ENCODE measurements at regions not wholly inside any gene's neighbourhood (a gene's known extent, or its start where the extent isn't known, plus 50 kb on each side); places are given as distances from the start of the nearest gene placed in this dataset.
"Not testable (repeated sequence)": the region's sequence is repeated elsewhere in the genome, so short reads cannot be mapped to it uniquely, and the experiment has no call there.

DNA sequence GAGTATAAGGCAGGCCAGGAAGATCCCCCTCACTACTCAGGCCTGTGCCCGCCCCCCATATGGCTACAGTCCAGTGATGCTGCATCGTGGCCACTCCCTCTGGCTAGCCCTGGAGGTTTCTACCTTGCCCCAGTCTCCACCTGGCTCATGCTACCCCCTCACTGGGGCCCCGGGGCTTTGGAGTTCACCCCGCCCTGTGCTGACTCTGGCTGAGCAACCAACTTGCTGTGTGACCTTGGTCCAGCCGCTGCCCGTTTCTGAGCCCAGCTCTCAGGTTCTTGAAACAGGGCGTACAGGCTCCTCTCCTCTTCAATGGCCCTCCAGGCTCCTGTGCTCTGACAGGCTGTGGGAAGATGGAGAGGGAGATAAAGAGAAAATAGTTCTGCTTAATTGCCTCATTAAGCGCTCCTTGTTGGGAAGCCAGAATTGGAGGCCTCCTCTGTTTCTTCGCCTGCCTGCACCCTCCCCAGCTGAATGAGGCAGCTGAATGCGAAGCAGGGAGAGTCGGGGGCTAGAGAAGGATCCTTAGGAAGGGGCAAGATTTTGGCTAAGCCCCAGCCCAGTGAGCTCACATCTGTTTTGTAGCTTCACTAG lies 138.2 kb upstream of the NCOR2 start:
- no peak for DNase-seq

DNA sequence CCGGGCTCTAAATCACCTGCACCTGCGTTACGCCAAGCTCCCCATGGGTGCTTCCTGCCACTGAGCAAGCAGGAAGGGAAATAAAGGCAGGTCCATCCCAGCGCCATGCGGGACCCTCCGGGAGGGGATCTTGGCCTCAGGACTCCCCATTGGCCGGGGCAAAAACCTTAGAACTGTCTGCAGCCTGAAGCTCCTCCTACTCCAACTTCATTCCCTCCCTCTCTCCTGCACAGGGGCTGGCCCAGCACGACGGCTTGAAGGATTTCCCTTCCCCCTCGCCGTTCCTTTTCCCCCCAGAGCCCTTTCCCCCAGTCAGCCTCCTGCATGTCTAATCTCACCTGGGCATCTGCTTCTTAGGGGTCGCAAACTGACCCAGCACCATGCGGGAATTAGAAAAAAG lies 137.2 kb upstream of the NCOR2 start:
- no peak for DNase-seq

DNA sequence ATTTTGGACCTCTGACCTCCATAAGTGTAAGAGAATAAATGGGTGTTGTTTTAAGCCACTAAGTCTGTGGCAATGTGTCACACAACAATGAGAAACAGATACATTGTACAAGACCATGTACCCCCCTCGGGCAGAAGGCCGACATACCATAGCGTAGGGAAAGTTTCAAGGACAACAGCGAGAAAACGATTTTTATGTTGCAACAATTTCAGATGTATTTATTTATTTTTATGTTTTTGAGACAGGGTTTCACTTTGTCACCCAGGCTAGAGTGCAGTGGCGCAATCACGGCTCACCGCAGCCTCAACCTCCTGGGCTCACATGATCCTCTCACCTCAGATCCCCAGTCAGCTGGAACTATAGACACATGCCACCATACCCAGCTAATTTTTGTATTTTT lies 136.4 kb upstream of the NCOR2 start:
- peak; percentile 71 for DNase-seq

DNA sequence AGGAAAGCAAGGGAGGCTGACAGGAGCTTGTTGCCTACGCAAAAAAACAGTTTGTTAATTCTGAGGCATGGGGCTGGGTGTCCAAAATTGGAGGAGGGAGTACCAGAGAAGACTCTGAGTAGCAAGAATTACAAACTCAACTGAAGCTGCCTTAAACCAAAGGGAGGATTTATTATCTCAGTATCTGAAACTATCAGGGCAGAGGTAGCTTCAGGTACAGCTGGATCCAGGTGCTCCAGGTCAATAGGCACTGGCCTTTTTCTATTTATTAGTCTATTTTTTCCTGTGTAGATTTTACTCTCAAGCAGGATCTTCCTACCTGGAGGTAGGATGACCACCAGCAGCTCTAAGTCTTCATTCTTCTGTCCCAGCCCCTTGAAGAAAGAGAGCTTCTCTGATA lies 135.3 kb upstream of the NCOR2 start:
- no peak for DNase-seq

DNA sequence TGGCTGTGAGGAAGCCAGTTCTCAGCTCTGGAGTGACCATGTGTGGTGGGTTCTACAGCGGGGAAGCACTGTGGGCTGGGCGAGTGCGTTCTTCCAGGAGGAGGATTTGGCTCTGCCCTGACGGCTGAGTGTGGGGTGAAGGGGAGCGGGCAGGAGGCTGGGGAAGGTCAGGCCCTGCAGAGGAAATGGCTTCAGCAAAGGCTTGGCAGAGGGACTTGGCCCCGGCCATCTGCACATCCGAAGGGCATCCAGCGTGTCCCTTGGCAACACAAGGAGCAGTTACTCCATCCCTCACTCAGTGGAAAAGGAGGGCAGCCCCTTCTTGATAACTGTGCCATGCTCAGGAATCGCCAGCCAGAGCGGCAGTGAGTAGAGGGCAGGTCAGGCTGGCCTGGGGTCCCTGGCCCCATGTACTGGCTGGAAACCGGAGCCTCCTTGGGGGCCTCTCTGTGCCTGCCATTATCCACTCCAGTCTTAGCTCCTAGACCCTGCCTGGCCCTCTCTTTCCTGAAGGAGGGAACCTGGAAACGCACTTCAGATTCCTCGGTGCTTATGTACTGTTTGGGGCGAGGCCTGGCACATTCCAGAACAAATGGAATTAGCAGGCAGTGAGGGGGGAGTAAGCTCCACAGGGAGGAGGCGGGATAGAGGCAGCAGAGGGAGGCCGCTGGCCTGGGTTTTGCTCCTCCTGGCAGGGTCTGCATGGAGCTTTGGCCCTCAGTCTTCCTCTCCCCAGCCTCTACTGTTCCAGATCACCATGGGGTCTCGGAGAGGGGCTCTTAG lies 133.6 kb upstream of the NCOR2 start:
- DNase-seq, result no peak

DNA sequence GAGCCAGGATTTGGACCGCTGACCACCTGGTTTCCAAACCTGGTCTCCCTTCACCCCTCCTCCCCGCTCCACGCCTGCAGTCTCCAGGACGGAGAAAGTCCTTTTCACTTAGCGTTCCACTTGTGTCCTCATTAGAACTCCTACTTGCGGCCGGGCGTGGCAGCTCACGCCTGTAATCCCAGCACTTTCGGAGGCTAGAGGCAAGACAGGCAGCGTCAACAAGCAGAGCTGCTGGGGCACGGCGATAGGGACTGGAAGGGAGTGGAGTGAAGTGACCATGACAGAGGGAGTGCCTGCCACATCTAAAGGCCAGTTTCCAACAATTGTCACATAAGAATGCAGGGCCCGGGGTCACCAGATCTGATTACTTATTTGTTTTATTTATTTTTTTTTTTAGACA lies 132.5 kb upstream of the NCOR2 start:
- DNase-seq, result no peak

DNA sequence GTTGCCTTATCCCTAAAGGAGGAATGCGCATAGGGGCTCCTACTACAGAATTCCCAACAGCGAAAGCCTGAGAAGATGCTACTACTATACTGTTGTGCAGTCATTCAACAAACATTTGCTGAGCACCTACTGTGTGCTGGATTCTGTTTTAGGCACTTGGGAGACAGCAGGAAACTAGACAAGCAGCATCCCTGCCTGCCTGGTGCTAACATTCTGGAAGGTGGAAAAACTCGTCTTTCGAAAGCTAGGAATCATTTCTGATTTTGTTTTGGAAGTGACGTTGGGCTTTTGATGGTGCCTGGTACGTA lies 131.5 kb upstream of the NCOR2 start:
- no peak for DNase-seq

DNA sequence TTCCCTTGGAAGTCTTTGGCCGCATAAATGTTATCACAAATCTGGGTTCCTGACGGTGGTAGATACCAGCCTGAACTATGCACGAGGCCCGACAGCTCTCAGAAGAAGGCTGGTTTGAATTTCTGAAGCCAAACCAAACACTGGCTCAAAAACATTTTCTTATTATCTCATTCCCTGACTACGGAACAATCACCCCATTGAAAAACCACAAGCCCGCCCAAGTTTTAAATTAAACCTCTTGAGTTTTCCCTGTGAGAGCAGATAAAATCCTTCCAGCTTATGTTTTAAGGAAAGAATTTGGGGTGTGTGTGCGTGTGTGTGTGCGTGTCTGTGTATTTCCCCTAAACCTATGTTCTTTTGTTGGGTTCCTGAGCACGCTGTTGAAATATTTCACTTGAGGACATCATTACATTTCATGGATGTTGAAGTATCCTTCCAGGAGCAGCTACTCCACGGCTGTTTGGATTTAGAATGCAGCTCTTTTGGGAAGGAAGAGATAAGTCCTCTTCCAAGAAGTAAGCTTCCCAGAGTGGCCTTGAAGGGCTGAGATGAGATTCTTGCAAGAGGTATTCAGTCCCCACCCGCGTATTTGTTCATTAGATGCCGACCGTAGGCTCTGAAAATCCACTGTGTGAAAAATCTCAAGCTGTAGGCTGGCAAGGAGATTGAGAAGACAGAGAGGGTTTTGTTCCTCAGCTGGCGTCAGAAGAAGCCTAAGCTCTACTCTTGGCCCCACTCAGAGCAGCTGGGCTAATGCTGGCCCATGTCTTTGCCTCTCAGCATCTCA lies 131.0 kb upstream of the NCOR2 start:
- DNase-seq, result no peak

DNA sequence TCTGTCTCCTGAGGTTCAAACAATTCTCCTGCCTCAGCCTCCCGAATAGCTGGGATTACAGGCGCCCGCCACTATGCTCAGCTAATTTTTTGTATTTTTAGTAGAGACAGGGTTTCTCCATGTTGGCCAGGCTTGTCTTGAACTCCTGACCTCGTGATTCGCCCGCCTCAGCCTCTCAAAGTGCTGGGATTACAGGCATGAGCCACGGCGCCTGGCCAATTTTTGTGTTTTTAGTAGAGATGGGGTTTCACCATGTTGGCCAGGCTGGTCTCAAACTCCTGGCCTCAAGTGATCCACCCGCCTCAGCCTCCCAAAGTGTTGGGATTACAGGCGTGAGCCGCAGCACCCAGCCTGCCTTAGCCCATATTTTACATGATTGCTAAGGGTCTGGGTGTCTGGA lies 130.3 kb upstream of the NCOR2 start:
- not testable (repeated sequence) for DNase-seq

DNA sequence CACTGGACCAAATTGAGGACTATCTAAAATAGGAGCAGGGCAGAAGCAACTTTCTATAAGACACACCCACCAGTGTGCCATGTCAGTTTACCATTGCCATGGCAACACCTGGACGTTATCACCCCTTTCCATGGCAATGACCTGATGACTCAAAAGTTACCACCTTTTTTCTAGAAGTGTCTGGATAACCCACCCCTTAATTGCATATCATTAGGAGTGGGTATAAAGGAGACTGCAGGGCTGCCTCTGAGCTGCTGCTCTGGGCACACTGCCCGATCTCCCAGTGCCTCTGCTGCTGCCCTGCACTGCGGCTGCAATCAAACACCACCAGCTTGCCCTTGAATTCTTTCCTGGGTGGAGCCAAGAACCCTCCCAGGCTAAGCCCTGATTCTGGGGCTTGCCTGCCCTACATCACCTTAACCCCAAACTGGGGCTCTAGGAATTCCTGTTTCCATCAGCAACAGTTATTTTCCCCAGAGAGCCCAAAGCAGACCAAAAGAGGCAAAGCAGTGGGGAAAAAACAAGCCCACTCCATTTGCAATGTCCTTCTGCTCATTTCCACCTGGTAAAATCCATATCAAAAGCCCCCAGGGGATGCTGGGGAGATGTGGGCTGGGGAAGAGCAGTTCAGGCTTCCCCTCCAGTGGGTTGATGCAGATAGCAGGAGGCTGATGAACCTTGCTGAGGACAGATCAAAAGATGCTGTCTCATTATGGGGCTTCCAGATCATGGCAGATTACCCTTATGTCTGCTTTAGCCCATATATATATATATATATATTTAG lies 129.5 kb upstream of the NCOR2 start:
- DNase-seq, result no peak

DNA sequence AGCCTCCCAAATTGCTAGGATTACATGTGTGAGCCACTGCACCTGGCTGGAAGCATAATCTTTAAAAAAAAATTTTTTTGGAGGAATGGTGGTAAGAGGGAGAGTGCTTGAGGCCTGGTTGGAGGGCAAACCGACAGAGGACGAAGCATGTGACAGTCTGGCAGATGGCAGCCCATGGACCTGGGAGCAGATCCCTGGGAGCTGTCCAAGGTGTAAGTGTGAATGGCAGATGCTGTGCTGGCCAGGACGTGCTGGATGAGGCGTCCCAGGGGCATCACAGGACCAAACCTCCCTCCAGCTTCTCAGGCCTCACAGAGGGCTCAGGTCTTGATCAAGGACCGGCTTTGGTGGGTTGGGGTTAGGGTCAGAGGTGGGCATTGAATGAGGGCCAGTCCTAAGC lies 128.4 kb upstream of the NCOR2 start:
- DNase-seq, result no peak

DNA sequence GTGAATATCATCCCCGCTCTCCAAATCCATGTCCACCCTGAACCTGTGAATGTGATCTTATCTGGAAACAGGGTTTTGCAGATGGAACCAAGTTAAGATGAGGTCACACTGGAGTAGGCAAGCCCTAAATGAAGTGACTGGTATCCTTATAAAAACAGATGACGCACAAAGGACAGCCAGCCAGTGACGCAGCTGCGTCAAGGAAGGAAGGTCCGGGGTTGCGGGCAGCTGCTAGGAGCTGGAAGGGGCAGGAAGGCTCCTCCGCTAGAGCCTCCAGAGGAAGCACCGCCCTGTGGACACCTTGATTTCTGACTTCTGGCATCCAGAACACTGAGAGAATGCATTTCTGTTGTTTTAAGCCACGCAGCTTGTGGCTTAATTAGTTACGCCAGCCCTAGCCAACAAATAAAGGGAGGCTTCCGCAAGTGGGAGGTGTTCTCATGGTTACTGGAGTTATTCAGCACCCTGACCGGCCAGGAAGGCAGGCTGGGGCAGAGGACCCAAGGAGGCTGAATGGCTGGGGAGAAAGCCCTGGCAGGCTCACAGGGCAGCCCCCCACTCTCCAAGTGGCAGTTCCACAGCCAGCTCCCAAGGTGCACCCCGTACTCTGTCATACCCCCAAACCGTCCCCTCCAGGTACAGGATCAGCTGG lies 127.6 kb upstream of the NCOR2 start:
- no peak for DNase-seq

DNA sequence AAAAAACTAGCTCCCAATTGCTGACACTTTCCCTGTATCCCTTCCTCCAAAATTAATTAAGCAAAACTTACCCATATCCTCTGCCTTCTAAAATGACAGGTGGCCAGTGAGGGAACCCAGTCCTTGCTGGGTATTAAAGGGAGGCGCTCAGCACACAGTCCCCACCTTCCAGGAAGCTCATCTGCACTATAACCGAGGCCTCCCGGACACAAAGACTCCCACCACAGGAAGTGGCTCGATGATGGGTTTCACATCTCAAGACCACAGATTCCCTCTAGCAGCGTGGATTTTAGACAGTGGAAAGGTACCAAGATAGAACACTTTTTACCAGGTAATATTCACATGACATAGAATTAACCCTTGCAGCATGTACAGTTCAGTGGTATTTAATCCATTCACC lies 126.8 kb upstream of the NCOR2 start:
- DNase-seq, result peak; percentile 72

DNA sequence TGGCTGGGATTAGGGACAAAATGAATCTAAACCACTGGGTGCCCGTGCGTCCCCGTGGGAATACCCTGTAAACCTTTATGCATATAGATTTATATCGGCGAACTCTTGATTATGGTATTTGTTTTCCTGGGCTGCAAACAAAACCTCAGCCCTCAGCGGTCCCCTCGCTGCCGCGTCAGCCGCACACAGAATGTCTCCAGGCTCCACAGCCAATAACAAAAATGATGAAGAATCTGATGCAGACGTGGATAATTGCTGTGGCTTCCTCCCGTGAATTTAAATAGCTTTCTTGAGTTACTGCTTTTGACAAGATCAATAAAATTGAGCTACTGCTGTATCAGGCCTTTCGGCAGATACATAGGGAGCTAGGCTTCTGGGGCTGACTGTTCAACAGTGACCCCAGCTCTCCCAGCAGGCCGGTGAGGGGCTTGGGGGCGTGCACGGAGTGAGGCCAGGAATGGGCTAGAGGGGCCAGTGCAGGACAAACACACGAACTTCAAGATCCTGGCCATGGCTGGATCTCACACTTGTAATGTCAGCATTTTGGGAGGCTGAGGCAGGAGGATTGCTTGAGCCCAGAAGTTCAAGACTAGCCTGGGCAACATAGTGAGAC lies 125.8 kb upstream of the NCOR2 start:
- no peak for DNase-seq

DNA sequence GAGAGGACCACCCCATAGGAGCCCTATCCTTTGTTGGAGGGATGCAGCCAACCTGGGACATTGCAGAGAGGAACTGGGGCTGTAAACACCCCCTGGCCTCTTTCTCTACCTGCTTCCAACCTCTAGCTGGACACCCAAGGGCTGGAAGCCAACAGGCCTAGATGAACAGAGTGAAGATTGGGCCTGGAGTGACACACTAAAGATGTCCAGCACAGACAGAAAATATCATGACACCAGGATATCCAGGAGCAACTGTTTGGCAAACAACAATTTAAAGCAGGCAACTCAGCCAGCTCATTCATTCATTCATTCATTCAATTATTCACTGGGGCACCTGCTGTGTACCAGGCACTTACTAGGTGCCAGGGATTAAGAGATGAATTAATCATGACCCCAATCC lies 125.0 kb upstream of the NCOR2 start:
- no peak for DNase-seq

DNA sequence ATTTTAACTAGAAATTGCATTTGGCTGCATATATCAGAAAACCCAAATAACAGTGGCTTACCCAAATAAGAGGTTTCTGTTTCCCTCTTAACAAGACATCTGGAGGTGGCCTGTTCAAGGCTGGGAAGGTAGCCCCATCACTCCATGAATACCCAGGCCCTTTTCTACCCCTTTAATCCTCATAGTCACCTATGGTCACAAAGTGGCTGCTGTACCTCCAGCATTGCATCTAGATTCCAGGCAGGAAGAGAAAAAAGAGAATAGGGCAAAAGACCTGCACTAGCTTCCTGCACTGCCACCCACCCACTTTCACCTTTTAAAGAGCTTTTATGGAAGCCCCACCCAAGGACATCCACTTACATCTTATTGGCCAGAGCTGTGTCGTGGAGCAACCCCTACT lies 124.0 kb upstream of the NCOR2 start:
- no peak for DNase-seq

DNA sequence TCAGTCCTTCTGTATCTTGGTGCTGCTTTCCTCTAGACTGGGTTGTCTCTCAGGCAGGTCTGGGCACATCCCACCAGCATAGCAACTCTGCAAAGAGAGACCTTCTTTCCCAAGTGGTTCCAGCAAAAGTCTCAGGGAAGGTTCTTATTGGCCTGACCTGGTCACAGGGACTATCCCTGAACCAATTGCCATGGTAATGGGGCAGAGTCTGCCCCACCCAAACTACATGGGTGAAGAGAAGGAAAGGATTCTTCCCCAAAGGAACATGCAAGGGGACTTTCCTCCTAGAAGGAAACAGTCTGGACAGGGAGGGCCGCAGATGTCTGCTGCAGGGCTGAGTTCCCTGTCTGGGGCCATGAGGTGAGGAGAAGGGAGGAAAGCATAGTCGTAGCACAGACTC lies 122.2 kb upstream of the NCOR2 start:
- DNase-seq, result no peak

DNA sequence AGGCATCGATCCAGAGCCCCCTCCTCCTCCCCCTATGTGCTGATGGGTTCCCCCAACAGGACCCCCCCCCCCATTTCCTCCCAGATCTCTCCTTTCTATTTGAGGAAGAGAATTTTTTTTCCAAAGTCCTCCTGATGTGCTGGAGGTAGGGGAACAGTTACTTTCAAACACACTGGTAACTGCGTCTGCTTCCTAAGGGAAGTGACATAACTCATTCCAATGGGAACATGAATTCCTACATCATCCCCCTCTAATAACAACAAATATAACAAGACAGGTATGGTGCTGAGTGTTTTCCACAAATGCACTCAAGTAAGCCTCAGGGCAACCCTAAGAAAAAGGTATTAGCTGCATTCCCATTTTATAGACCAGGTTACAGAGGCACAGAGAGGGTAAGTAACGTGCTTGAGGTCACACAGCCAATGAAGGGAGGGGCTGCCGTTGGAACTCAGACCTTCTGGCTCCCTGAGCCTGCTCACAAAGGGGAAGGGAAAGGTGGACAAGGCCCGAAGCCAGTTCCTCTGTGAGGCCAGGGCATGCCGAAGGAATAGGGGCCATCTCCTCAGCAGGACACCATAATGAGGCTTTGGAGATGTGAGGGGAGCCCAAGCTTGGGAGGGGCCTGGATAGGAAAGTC lies 121.1 kb upstream of the NCOR2 start:
- no peak for DNase-seq

DNA sequence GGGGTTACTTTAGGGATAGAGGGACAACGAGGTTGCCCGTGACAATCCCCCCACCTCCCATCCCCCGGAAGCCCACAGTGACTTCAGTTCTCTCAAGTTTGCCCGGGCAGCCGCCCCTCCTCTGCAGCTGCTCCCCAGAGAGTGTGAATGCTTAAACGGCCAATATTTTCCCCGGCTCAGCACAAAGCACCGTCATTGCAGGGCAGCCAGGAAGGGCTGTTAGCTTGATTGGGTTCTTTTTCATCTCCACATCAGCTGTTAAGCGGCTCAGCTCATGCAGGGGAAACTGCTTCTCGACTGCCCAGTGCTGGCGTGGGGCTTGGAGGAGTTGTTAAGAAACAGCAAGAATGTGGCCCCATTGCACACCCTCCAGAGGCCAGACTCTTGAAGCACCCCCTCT lies 120.5 kb upstream of the NCOR2 start:
- DNase-seq, result peak; percentile 7

DNA sequence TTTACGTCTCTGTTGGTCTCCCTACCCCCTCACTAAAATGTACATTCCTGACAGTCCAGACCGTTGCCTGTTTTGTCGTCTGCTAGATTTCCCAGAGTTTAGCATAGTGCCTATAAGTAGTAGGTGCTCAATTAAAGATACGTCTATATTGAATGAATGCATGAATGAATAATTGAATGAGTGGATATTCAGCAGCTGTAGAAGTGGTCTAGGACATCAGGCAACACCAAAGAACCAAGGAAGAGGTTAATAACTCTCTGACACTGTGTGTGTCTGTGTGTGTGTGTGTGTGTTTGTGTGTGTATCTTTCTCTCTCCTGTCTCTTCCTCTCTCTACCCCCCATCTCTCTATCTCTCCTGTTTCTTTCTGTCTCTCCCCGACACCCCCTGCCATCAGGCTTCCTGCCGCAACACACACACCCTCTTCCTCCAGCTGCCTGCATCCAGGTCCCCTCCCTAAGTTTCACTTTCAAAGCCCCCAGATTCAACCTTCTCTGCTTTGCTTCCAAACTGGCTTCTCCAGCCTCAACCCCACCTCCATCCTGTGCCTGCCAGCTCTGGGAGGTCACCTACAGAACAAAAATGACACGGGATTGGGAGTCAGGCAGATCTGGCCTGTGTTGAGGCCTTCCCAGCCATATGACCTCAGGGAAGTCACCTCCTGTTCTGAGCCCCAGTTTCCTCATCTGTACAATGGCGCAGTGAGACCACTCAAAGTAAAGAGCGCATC lies 119.9 kb upstream of the NCOR2 start:
- no peak for DNase-seq

Data from MV-4-11 (cell line).